Activated CD4-positive, alpha-beta memory T cell treated with anti-CD3 and anti-CD28 coated beads for 36 hours (primary cell): ENCODE measurements at regions not wholly inside any gene's neighbourhood (a gene's known extent, or its start where the extent isn't known, plus 50 kb on each side); places are given as distances from the start of the nearest gene placed in this dataset.

Source experiments
- CTCF ChIA-PET: fragments of 350-600 bp; sonication (Branson Sonifier 250); formaldehyde crosslinking; loops from one replicate; lab custom pipeline; 2021; ENCODE audit warnings: antibody characterized with exemption, inconsistent platforms; lab: Charles Lee
- POLR2A ChIA-PET: fragments of 350-600 bp; sonication (Branson Sonifier 250); formaldehyde crosslinking; loops from one replicate; lab custom pipeline; 2021; ENCODE audit warnings: antibody characterized with exemption; lab: Charles Lee
- DNase-seq: peaks from one replicate; pipeline ENCODE4 v3.0.0-alpha.2; 2020
- H3K27ac Mint-ChIP-seq: one replicate; pipeline ENCODE4 v1.8.0; 2021; ENCODE audit warnings: mixed read lengths
- H3K27me3 Mint-ChIP-seq: one replicate; pipeline ENCODE4 v1.8.0; 2021; ENCODE audit warnings: mixed read lengths
- H3K36me3 Mint-ChIP-seq: one replicate; pipeline ENCODE4 v1.8.0; 2021; ENCODE audit warnings: mixed read lengths
- H3K4me1 Mint-ChIP-seq: one replicate; pipeline ENCODE4 v1.8.0; 2021; ENCODE audit warnings: low read depth, mixed read lengths
- H3K4me3 Mint-ChIP-seq: one replicate; pipeline ENCODE4 v1.8.0; 2021; ENCODE audit warnings: mild to moderate bottlenecking, mixed read lengths
- H3K9me3 Mint-ChIP-seq: one replicate; pipeline ENCODE4 v1.8.0; 2021; ENCODE audit warnings: mixed read lengths
- intact Hi-C: fragments of 100-400 bp; cut with micrococcal nuclease; formaldehyde crosslinking; loops from one replicate; pipeline ENCODE4 v1.15.1; 2023

- Mint-ChIP-seq H3K4me1 (no peaks in the 10 kb centered on the region), H3K9me3 (no peaks in the 10 kb centered on the region), H3K4me3 (no peak overlapping the region), H3K27me3 (no peaks in the 10 kb centered on the region), H3K36me3 (no peaks in the 10 kb centered on the region), H3K27ac (no peak overlapping the region)
- DNase-seq = no peak
- ChIA-PET CTCF (no interaction called here), POLR2A (no interaction called here)
- intact Hi-C loops = no loop called here
These were observed 631.5 kb upstream of the TSPY4 start for GRCh38 chrY:8705636-8706300.

GRCh38 chrY:8712296-8712695 lies 625.0 kb upstream of the TSPY4 start:
- no peak for DNase-seq
- Mint-ChIP-seq H3K27me3 (no peaks in the 10 kb centered on the region), H3K9me3 (no peaks in the 10 kb centered on the region)

GRCh38 chrY:8715226-8715625 lies 622.0 kb upstream of the TSPY4 start:
- CTCF ChIA-PET = no interaction called here
- Mint-ChIP-seq H3K4me3 (no peak overlapping the region), H3K36me3 (no peaks in the 10 kb centered on the region)

More at GRCh38 chrY:8712296-8712695, 625.0 kb upstream of the TSPY4 start:
- ChIA-PET CTCF (no interaction called here), POLR2A (no interaction called here)
- Mint-ChIP-seq H3K4me3 (no peak overlapping the region), H3K4me1 (no peaks in the 10 kb centered on the region), H3K36me3 (no peaks in the 10 kb centered on the region), H3K27ac (no peak overlapping the region)
- intact Hi-C loops = no loop called here

GRCh38 chrY:8726616-8727015 lies 610.6 kb upstream of the TSPY4 start:
- Mint-ChIP-seq H3K9me3 (no peaks in the 10 kb centered on the region), H3K4me3 (no peak overlapping the region), H3K4me1 (no peaks in the 10 kb centered on the region), H3K36me3 (no peaks in the 10 kb centered on the region), H3K27me3 (no peaks in the 10 kb centered on the region), H3K27ac (no peak overlapping the region)
- ChIA-PET CTCF (no interaction called here), POLR2A (no interaction called here)
- intact Hi-C loops = no loop called here
- DNase-seq = no peak

More at GRCh38 chrY:8715226-8715625, 622.0 kb upstream of the TSPY4 start:
- Mint-ChIP-seq H3K27ac (no peak overlapping the region), H3K4me1 (no peaks in the 10 kb centered on the region), H3K9me3 (no peaks in the 10 kb centered on the region), H3K27me3 (no peaks in the 10 kb centered on the region)
- POLR2A ChIA-PET = no interaction called here
- no peak for DNase-seq
- intact Hi-C loops = no loop called here

- no peak for DNase-seq
- Mint-ChIP-seq H3K36me3 (no peaks in the 10 kb centered on the region), H3K4me3 (no peak overlapping the region), H3K27me3 (no peaks in the 10 kb centered on the region), H3K27ac (no peak overlapping the region), H3K9me3 (no peaks in the 10 kb centered on the region), H3K4me1 (no peaks in the 10 kb centered on the region)
- ChIA-PET CTCF (no interaction called here), POLR2A (no interaction called here)
- intact Hi-C loops = no loop called here
These were observed 607.3 kb upstream of the TSPY4 start for GRCh38 chrY:8729971-8730370.

GRCh38 chrY:8741343-8742069 lies 595.8 kb upstream of the TSPY4 start:
- Mint-ChIP-seq H3K9me3 (no peaks in the 10 kb centered on the region), H3K27ac (no peak overlapping the region), H3K27me3 (no peaks in the 10 kb centered on the region), H3K4me1 (no peaks in the 10 kb centered on the region), H3K36me3 (no peaks in the 10 kb centered on the region), H3K4me3 (no peak overlapping the region)
- POLR2A ChIA-PET = no interaction called here
- CTCF ChIA-PET = no interaction called here
- intact Hi-C loops = no loop called here
- DNase-seq = no peak

GRCh38 chrY:8764184-8764583 lies 573.1 kb upstream of the TSPY4 start:
- no peaks in the 10 kb centered on the region for H3K27me3 Mint-ChIP-seq
- H3K36me3 Mint-ChIP-seq = no peaks in the 10 kb centered on the region
- H3K4me3 Mint-ChIP-seq = no peak overlapping the region
- ChIA-PET POLR2A (no interaction called here), CTCF (no interaction called here)
- DNase-seq = no peak
- H3K27ac Mint-ChIP-seq = no peak overlapping the region
- no peaks in the 10 kb centered on the region for H3K9me3 Mint-ChIP-seq
- intact Hi-C loops = no loop called here
- no peaks in the 10 kb centered on the region for H3K4me1 Mint-ChIP-seq

GRCh38 chrY:8781184-8781890 lies 555.9 kb upstream of the TSPY4 start:
- POLR2A ChIA-PET = no interaction called here
- H3K27ac Mint-ChIP-seq = no peak overlapping the region
- no peak overlapping the region for H3K4me3 Mint-ChIP-seq
- no peaks in the 10 kb centered on the region for H3K27me3 Mint-ChIP-seq
- no peaks in the 10 kb centered on the region for H3K36me3 Mint-ChIP-seq
- CTCF ChIA-PET = no interaction called here
- intact Hi-C loops = no loop called here
- H3K9me3 Mint-ChIP-seq = no peaks in the 10 kb centered on the region
- no peaks in the 10 kb centered on the region for H3K4me1 Mint-ChIP-seq
- no peak for DNase-seq

- CTCF ChIA-PET = no interaction called here
- intact Hi-C loops = no loop called here
- Mint-ChIP-seq H3K9me3 (no peaks in the 10 kb centered on the region), H3K4me3 (no peak overlapping the region), H3K4me1 (no peaks in the 10 kb centered on the region), H3K36me3 (no peaks in the 10 kb centered on the region), H3K27me3 (no peaks in the 10 kb centered on the region), H3K27ac (no peak overlapping the region)
- POLR2A ChIA-PET = no interaction called here
- no peak for DNase-seq
These were observed 542.7 kb upstream of the TSPY4 start for GRCh38 chrY:8794561-8794960.

GRCh38 chrY:8804317-8804716 lies 532.9 kb upstream of the TSPY4 start:
- no peak for DNase-seq
- intact Hi-C loops = no loop called here
- ChIA-PET POLR2A (no interaction called here), CTCF (no interaction called here)
- no peak overlapping the region for H3K27ac Mint-ChIP-seq
- H3K9me3 Mint-ChIP-seq = no peaks in the 10 kb centered on the region
- H3K36me3 Mint-ChIP-seq = no peaks in the 10 kb centered on the region
- no peaks in the 10 kb centered on the region for H3K27me3 Mint-ChIP-seq
- no peaks in the 10 kb centered on the region for H3K4me1 Mint-ChIP-seq
- no peak overlapping the region for H3K4me3 Mint-ChIP-seq

GRCh38 chrY:8807648-8808408 lies 529.4 kb upstream of the TSPY4 start:
- intact Hi-C loops = no loop called here
- Mint-ChIP-seq H3K4me3 (no peak overlapping the region), H3K4me1 (no peaks in the 10 kb centered on the region), H3K9me3 (no peaks in the 10 kb centered on the region), H3K36me3 (no peaks in the 10 kb centered on the region), H3K27ac (no peak overlapping the region), H3K27me3 (no peaks in the 10 kb centered on the region)
- POLR2A ChIA-PET = no interaction called here
- no peak for DNase-seq
- CTCF ChIA-PET = no interaction called here

- DNase-seq = no peak
- no peak overlapping the region for H3K27ac Mint-ChIP-seq
- H3K9me3 Mint-ChIP-seq = no peaks in the 10 kb centered on the region
- no peak overlapping the region for H3K4me3 Mint-ChIP-seq
- intact Hi-C loops = no loop called here
- H3K4me1 Mint-ChIP-seq = no peaks in the 10 kb centered on the region
- H3K36me3 Mint-ChIP-seq = no peaks in the 10 kb centered on the region
- ChIA-PET CTCF (no interaction called here), POLR2A (no interaction called here)
- H3K27me3 Mint-ChIP-seq = peaks cover 2% of the 10 kb centered on the region
These were observed 528.7 kb upstream of the TSPY4 start for GRCh38 chrY:8808611-8809010.
